ENCODE measurements at regions not wholly inside any gene's neighbourhood (a gene's known extent, or its start where the extent isn't known, plus 50 kb on each side); places are given as distances from the start of the nearest gene placed in this dataset.

GRCh38 chr3:88983458-88983857, 124.0 kb upstream of the EPHA3 start:
- H3K4me1 ChIP-seq (replicated peaks) = peaks cover 4% of the 10 kb centered on the region; the same call in 1 of the 2 replicates
- H3K4me3 ChIP-seq = no peak overlapping the region
- no peaks in the 10 kb centered on the region for H3K36me3 ChIP-seq
- H3K27me3 ChIP-seq (replicated peaks) = no peaks in the 10 kb centered on the region
- no peaks in the 10 kb centered on the region; the same call in 1 of the 2 replicates for H3K9me3 ChIP-seq (replicated peaks)
- no peak for DNase-seq (ENCODE audit: low read depth in 1 of 2, low spot score in 2 of 2)
- no peak overlapping the region for H3K27ac ChIP-seq

DNA sequence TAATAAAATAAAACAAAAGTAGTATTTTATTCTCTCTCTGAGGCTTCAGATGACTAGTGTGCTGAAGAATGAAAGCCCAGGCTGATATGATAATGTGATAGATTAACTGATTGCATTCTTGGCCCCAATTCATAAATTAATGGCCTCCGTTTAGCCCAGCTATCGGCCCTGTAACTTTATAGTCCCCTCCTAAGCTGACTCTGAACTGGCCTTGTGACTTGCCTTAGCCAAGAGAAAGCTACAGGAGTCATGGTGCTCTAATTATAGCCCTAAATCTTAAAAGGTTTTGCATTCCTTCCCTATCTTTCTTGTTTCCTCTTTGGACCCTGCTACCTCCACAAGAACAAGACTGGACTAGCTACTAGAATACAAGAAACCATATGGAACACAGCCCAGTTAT, 123.2 kb upstream of the EPHA3 start:
- DNase-seq (ENCODE audit: low read depth in 1 of 2, low spot score in 2 of 2) = no peak
- H3K36me3 ChIP-seq = no peaks in the 10 kb centered on the region
- no peak overlapping the region for H3K27ac ChIP-seq
- no peak overlapping the region for H3K4me3 ChIP-seq
- no peaks in the 10 kb centered on the region for H3K27me3 ChIP-seq (replicated peaks)
- no peaks in the 10 kb centered on the region; the same call in 1 of the 2 replicates for H3K9me3 ChIP-seq (replicated peaks)
- H3K4me1 ChIP-seq (replicated peaks) = peaks cover 4% of the 10 kb centered on the region; the same call in 1 of the 2 replicates

DNA sequence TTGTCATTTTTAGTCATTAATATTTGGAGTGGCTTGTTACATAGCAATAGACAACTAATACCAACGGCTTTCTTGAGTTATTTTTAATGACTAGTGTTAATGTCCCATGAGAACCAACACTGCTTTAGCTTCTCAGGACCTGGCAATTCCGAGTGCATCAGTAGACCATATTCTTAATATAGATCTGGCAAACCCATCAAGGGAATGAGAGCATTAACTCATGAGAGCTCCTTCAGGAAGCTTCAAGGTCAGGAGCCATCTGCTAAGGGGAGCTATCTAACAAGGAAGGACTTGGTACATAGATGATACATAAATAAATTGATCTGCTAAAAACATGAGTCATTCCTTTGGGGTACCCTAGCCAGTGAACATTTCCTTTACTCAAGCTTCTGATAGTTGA, 122.6 kb upstream of the EPHA3 start:
- Histone ChIP-seq H3K4me3 (no peak overlapping the region), H3K36me3 (no peaks in the 10 kb centered on the region), H3K27me3 (replicated peaks) (no peaks in the 10 kb centered on the region), H3K4me1 (replicated peaks) (peaks cover 4% of the 10 kb centered on the region; the same call in 1 of the 2 replicates), H3K27ac (no peak overlapping the region), H3K9me3 (replicated peaks) (no peaks in the 10 kb centered on the region; the same call in 1 of the 2 replicates)
- DNase-seq (ENCODE audit: low read depth in 1 of 2, low spot score in 2 of 2) = no peak

DNA sequence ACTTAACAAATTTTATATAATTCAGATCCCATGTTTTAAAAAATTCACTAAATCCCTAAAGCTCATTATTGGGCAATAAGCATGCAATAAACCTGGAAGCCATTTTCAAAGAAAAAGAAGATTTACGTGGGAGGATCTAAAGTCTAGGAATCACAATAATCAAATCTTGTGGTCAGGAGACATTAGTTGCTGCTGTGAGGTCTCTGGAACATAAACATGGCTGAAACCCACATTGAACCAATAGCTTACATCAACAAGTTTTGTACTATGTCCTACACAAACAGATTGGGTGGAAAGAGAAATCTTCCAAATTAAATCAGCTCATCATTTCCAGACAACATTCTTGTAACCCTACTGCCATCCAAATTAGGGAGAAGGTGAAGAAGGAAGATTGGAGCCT, 121.9 kb upstream of the EPHA3 start:
- Histone ChIP-seq H3K36me3 (no peaks in the 10 kb centered on the region), H3K4me3 (no peak overlapping the region), H3K27me3 (replicated peaks) (no peaks in the 10 kb centered on the region), H3K4me1 (replicated peaks) (peaks cover 4% of the 10 kb centered on the region; the same call in 1 of the 2 replicates), H3K27ac (no peak overlapping the region), H3K9me3 (replicated peaks) (no peaks in the 10 kb centered on the region; the same call in 1 of the 2 replicates)
- DNase-seq (ENCODE audit: low read depth in 1 of 2, low spot score in 2 of 2) = peak in 1 of 2 experiments; percentile 7

DNA sequence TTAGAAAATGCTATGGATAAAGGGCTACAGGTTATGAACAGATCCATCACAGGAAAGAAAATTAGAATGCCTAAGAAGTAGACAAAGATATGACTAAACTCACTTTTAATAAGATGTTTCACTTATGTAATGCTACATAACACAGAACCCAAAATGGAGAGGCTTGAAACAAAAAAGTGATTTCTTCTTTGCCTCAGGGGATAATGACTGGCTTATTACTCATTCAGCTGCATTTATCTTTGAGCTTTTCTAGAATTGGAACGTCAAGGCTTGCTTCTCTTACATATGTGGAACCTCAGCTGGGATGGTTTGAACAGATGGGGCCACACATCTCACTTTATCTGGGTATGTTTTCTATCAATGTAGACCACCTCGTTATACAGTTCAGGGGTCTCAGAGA, 120.6 kb upstream of the EPHA3 start:
- Histone ChIP-seq H3K36me3 (no peaks in the 10 kb centered on the region), H3K4me3 (no peak overlapping the region), H3K27ac (no peak overlapping the region), H3K9me3 (replicated peaks) (no peaks in the 10 kb centered on the region; the same call in 1 of the 2 replicates), H3K27me3 (replicated peaks) (no peaks in the 10 kb centered on the region), H3K4me1 (replicated peaks) (peaks cover 4% of the 10 kb centered on the region; the same call in 1 of the 2 replicates)
- DNase-seq (ENCODE audit: low read depth in 1 of 2, low spot score in 2 of 2) = peak in 1 of 2 experiments; percentile 32

DNA sequence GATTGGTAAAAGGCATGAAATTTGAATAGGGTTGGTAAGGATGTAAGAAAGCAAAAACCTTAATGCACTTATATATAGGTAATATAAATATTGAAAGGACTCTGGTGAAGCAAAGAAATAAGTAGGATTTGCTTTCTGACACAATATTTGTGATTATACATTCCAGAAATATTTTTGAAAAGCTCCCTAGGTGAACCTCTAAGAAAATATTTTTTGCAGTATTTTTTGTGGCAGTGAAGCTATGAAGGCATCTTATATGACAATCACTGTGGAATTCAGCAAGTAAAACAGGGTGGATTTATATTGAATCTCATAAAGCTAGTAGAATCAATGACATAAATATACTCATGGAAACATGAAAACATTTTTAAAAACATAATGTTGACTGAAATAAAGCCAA, 119.6 kb upstream of the EPHA3 start:
- H3K4me1 ChIP-seq (replicated peaks) = peaks cover 4% of the 10 kb centered on the region; the same call in 1 of the 2 replicates
- H3K36me3 ChIP-seq = no peaks in the 10 kb centered on the region
- no peak overlapping the region for H3K27ac ChIP-seq
- no peak for DNase-seq (ENCODE audit: low read depth in 1 of 2, low spot score in 2 of 2)
- H3K27me3 ChIP-seq (replicated peaks) = no peaks in the 10 kb centered on the region
- H3K4me3 ChIP-seq = no peak overlapping the region
- H3K9me3 ChIP-seq (replicated peaks) = no peaks in the 10 kb centered on the region; the same call in 1 of the 2 replicates

DNA sequence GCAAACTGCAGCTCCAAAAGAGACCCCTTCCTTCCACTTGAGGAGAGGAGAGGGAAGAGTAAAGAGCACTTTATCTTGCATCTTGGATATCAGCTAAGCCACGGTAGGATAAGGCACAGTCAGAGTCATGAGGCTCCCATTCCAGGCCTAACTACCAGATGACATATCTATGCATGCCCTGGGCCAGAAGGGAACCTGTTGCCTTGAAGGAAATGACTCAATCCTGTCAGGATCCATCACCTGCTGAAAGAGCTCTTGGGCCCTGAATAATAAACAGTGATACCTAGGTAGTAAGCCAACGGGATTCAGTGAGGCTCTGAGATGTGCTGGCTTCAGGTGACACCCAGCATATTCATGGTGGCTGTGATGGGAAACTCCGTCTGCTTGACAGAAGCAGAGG, 118.5 kb upstream of the EPHA3 start:
- Histone ChIP-seq H3K27ac (no peak overlapping the region), H3K9me3 (replicated peaks) (no peaks in the 10 kb centered on the region; the same call in 1 of the 2 replicates), H3K27me3 (replicated peaks) (no peaks in the 10 kb centered on the region), H3K36me3 (no peaks in the 10 kb centered on the region), H3K4me3 (no peak overlapping the region), H3K4me1 (replicated peaks) (peaks cover 4% of the 10 kb centered on the region; the same call in 1 of the 2 replicates)
- no peak for DNase-seq (ENCODE audit: low read depth in 1 of 2, low spot score in 2 of 2)

GRCh38 chr3:88991496-88991895, 115.9 kb upstream of the EPHA3 start:
- Histone ChIP-seq H3K27ac (no peak overlapping the region), H3K4me3 (no peak overlapping the region), H3K9me3 (replicated peaks) (no peaks in the 10 kb centered on the region), H3K4me1 (replicated peaks) (peaks cover 4% of the 10 kb centered on the region; the same call in 1 of the 2 replicates), H3K27me3 (replicated peaks) (no peaks in the 10 kb centered on the region), H3K36me3 (no peaks in the 10 kb centered on the region)
- no peak for DNase-seq (ENCODE audit: low read depth in 1 of 2, low spot score in 2 of 2)

- Histone ChIP-seq H3K4me1 (replicated peaks) (no peaks in the 10 kb centered on the region), H3K27ac (no peak overlapping the region), H3K9me3 (replicated peaks) (no peaks in the 10 kb centered on the region), H3K36me3 (no peaks in the 10 kb centered on the region), H3K27me3 (replicated peaks) (no peaks in the 10 kb centered on the region), H3K4me3 (no peak overlapping the region)
- DNase-seq (ENCODE audit: low read depth in 1 of 2, low spot score in 2 of 2) = no peak
Observed at GRCh38 chr3:88996691-88997090, 110.7 kb upstream of the EPHA3 start.

- H3K9me3 ChIP-seq (replicated peaks) = no peaks in the 10 kb centered on the region
- H3K36me3 ChIP-seq = no peaks in the 10 kb centered on the region
- no peak for DNase-seq (ENCODE audit: low read depth in 1 of 2, low spot score in 2 of 2)
- no peaks in the 10 kb centered on the region for H3K4me1 ChIP-seq (replicated peaks)
- no peak overlapping the region for H3K27ac ChIP-seq
- H3K4me3 ChIP-seq = no peak overlapping the region
- no peaks in the 10 kb centered on the region for H3K27me3 ChIP-seq (replicated peaks)
Observed at GRCh38 chr3:88997260-88997659, 110.2 kb upstream of the EPHA3 start.

DNA sequence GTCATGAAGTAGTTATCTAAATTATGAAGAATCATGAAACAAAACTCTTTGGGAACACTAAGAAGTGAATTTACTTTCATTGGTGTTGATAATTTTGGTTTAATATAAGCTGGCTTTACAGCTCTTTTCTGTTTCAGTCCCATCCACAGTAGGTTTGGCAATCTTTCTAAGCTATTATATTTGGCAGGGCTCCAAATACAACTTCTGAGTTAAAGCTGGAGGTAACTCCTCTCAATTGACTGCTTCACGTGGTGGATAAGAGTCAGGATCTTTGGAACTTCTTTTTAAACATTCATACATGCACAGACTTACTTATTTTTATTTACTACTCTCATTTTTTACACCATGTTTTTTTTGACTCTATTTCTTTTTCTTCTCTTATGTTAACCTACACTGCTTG, 106.5 kb upstream of the EPHA3 start:
- no peak overlapping the region for H3K27ac ChIP-seq
- no peaks in the 10 kb centered on the region for H3K36me3 ChIP-seq
- no peak for DNase-seq (ENCODE audit: low read depth in 1 of 2, low spot score in 2 of 2)
- no peaks in the 10 kb centered on the region for H3K9me3 ChIP-seq (replicated peaks)
- H3K4me1 ChIP-seq (replicated peaks) = no peaks in the 10 kb centered on the region
- H3K27me3 ChIP-seq (replicated peaks) = no peaks in the 10 kb centered on the region
- H3K4me3 ChIP-seq = no peak overlapping the region

- H3K4me3 ChIP-seq = no peak overlapping the region
- no peaks in the 10 kb centered on the region for H3K4me1 ChIP-seq (replicated peaks)
- no peaks in the 10 kb centered on the region for H3K27me3 ChIP-seq (replicated peaks)
- no peak for DNase-seq (ENCODE audit: low read depth in 1 of 2, low spot score in 2 of 2)
- no peaks in the 10 kb centered on the region for H3K9me3 ChIP-seq (replicated peaks)
- H3K36me3 ChIP-seq = no peaks in the 10 kb centered on the region
- no peak overlapping the region for H3K27ac ChIP-seq
Observed at GRCh38 chr3:89002191-89002590, 105.2 kb upstream of the EPHA3 start.

- no peaks in the 10 kb centered on the region for H3K4me1 ChIP-seq (replicated peaks)
- H3K9me3 ChIP-seq (replicated peaks) = no peaks in the 10 kb centered on the region
- DNase-seq (ENCODE audit: low read depth in 1 of 2, low spot score in 2 of 2) = no peak
- H3K4me3 ChIP-seq = no peak overlapping the region
- no peaks in the 10 kb centered on the region for H3K36me3 ChIP-seq
- no peak overlapping the region for H3K27ac ChIP-seq
- no peaks in the 10 kb centered on the region for H3K27me3 ChIP-seq (replicated peaks)
Observed at GRCh38 chr3:89013536-89013935, 93.9 kb upstream of the EPHA3 start.

DNA sequence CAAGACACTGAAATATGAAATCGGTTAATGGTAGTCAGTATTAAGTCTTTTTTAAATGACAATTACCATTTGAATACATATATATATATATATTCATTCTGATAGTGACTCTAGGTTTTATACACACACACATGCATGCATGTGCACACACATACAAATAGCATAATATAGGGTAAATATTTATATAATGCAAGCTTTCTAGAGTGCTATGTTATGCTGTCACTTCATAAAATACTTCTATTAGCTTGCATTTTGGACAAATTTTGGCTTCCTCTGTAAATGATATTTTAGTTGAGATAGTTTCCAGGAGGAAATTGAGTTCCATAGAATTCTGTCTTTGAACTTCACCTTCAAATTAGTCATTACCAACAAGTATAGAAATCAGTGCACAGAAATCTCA, 89.9 kb upstream of the EPHA3 start:
- Histone ChIP-seq H3K9me3 (replicated peaks) (no peaks in the 10 kb centered on the region), H3K27ac (no peak overlapping the region), H3K27me3 (replicated peaks) (no peaks in the 10 kb centered on the region), H3K4me3 (no peak overlapping the region), H3K36me3 (no peaks in the 10 kb centered on the region), H3K4me1 (replicated peaks) (0 out of 2 replicates have a peak, but pooled peaks cover 3% of the 10 kb centered on the region)
- DNase-seq (ENCODE audit: low read depth in 1 of 2, low spot score in 2 of 2) = no peak

DNA sequence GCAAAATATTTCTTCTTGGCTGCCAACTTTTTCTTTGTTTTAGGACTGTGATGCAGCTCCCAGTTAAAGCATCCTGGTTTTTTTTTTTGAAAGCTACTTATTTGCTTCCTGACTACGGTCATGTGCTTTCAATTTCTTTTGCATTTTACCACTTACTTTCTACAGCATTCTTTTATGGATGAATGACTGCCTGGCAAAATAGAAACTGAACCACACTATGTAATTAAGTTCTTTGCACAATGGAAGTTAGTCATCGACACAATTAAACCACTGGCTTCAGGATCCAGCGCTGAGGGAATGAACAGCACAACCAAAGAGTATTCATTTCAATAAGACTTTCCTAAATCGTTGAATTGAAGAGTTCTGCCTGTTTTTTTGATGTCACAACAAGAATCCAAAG, 82.2 kb upstream of the EPHA3 start:
- Histone ChIP-seq H3K27me3 (replicated peaks) (no peaks in the 10 kb centered on the region), H3K4me1 (replicated peaks) (0 out of 2 replicates have a peak, but pooled peaks cover 6% of the 10 kb centered on the region), H3K27ac (peak overlapping the region; percentile 32), H3K36me3 (no peaks in the 10 kb centered on the region), H3K4me3 (no peak overlapping the region), H3K9me3 (replicated peaks) (no peaks in the 10 kb centered on the region)
- DNase-seq (ENCODE audit: low read depth in 1 of 2, low spot score in 2 of 2) = peak in 1 of 2 experiments; percentile 43

All from SJSA1 (cell line).